HFFc6 (cell line): ENCODE measurements at regions not wholly inside any gene's neighbourhood (a gene's known extent, or its start where the extent isn't known, plus 50 kb on each side); places are given as distances from the start of the nearest gene placed in this dataset.
"Not testable (repeated sequence)": the region's sequence is repeated elsewhere in the genome, so short reads cannot be mapped to it uniquely, and the experiment has no call there.

Experiments used
- DNase-seq: peaks from one replicate; pipeline ENCODE4 v3.0.0-alpha.2; 2018
- H3K27ac Mint-ChIP-seq: 2 replicates; pipeline ENCODE4 v1.8.0; 2020; ENCODE audit warnings: mild to moderate bottlenecking, mixed read lengths
- H3K27me3 Mint-ChIP-seq: 2 replicates; pipeline ENCODE4 v1.8.0; 2021; ENCODE audit warnings: mild to moderate bottlenecking, moderate library complexity, mixed read lengths; ENCODE audit not compliant: insufficient read depth
- H3K36me3 Mint-ChIP-seq: 2 replicates; pipeline ENCODE4 v1.8.0; 2021; ENCODE audit warnings: low read depth, mixed read lengths
- H3K4me1 Mint-ChIP-seq: 2 replicates; pipeline ENCODE4 v1.8.0; 2020; ENCODE audit warnings: low read depth, mixed read lengths
- H3K4me3 Mint-ChIP-seq: 2 replicates; pipeline ENCODE4 v1.8.0; 2020; ENCODE audit warnings: mild to moderate bottlenecking, moderate library complexity, mixed read lengths
- H3K9me3 Mint-ChIP-seq: 2 replicates; pipeline ENCODE4 v1.8.0; 2020; ENCODE audit warnings: mild to moderate bottlenecking, mixed read lengths
- TF ChIP-seq, protein P1 (sequence below): fragments of 200-600 bp; sonication (generic); IDR thresholded peaks from 2 replicates; pipeline ENCODE4 v1.5.0; 2021; ENCODE audit warnings: antibody characterized with exemption, mild to moderate bottlenecking

DNA sequence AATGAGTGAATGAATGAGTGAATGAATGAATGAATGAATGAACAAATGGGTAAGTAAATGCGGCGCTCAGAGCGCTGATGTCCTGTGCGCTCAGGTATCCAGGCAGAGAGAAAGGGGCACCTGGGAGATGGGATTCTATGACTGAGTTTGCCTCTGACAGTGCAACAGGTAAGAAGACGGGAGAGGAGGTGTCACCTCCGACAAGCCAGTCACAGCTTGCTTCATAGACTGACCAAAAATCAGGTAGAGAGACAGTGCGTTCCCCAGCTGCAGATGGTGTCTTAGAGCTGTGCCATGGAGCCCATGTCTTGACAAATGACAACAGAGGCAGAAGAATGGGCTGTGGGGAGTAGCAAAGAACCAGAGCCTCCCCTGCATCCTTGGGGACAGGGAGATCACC, 327.3 kb downstream of the FGFR2 start:
- no peak for DNase-seq
- Mint-ChIP-seq H3K4me1 (no peaks in the 10 kb centered on the region), H3K4me3 (no peak overlapping the region), H3K36me3 (no peaks in the 10 kb centered on the region; the same call in 1 of the 2 replicates), H3K27me3 (peaks cover 2% of the 10 kb centered on the region), H3K9me3 (peaks cover 63% of the 10 kb centered on the region), H3K27ac (no peak overlapping the region)
- TF ChIP-seq, protein P1, sequence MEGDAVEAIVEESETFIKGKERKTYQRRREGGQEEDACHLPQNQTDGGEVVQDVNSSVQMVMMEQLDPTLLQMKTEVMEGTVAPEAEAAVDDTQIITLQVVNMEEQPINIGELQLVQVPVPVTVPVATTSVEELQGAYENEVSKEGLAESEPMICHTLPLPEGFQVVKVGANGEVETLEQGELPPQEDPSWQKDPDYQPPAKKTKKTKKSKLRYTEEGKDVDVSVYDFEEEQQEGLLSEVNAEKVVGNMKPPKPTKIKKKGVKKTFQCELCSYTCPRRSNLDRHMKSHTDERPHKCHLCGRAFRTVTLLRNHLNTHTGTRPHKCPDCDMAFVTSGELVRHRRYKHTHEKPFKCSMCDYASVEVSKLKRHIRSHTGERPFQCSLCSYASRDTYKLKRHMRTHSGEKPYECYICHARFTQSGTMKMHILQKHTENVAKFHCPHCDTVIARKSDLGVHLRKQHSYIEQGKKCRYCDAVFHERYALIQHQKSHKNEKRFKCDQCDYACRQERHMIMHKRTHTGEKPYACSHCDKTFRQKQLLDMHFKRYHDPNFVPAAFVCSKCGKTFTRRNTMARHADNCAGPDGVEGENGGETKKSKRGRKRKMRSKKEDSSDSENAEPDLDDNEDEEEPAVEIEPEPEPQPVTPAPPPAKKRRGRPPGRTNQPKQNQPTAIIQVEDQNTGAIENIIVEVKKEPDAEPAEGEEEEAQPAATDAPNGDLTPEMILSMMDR: no peak

GRCh38 chr10:121276046-121276445, 322.2 kb downstream of the FGFR2 start:
- DNase-seq: no peak
- Mint-ChIP-seq H3K9me3 (peaks cover 53% of the 10 kb centered on the region), H3K27ac (no peak overlapping the region)

DNA sequence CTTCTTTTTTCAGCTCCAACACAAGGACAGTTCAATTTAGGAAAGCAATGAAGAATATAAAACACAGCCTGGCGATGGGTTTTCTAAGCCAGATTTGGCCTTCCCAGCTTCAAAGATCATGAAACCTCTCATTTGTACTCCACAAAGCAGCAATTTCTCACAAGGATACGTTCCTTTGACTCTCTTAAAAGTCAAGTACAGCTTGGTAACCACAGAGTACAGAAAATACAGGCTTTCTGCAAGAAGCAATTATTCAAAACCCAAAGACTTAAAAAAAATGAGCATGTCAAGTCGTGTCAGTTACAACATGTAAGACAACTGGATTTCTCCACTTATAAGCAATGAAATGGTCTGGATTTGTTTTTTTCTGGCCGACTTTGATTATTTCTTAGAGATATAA, 321.4 kb downstream of the FGFR2 start:
- Mint-ChIP-seq H3K27me3 (peaks cover 2% of the 10 kb centered on the region), H3K9me3 (peaks cover 45% of the 10 kb centered on the region), H3K36me3 (peaks cover 3% of the 10 kb centered on the region; the same call in 1 of the 2 replicates), H3K4me1 (no peaks in the 10 kb centered on the region), H3K27ac (no peak overlapping the region), H3K4me3 (no peak overlapping the region)
- no peak for DNase-seq
- TF ChIP-seq, protein P1: no peak

More at GRCh38 chr10:121276046-121276445, 322.2 kb downstream of the FGFR2 start:
- Mint-ChIP-seq H3K27me3 (peaks cover 2% of the 10 kb centered on the region), H3K4me3 (no peak overlapping the region), H3K4me1 (no peaks in the 10 kb centered on the region), H3K36me3 (peaks cover 3% of the 10 kb centered on the region; the same call in 1 of the 2 replicates)
- TF ChIP-seq, protein P1: no peak

- H3K4me1 Mint-ChIP-seq, H3K4me3 Mint-ChIP-seq, H3K27me3 Mint-ChIP-seq, H3K27ac Mint-ChIP-seq, H3K36me3 Mint-ChIP-seq, DNase-seq: not testable (repeated sequence)
- peaks cover 31% of the 10 kb centered on the region for H3K9me3 Mint-ChIP-seq
Measured at GRCh38 chr10:121278386-121278785, 319.9 kb downstream of the FGFR2 start.

DNA sequence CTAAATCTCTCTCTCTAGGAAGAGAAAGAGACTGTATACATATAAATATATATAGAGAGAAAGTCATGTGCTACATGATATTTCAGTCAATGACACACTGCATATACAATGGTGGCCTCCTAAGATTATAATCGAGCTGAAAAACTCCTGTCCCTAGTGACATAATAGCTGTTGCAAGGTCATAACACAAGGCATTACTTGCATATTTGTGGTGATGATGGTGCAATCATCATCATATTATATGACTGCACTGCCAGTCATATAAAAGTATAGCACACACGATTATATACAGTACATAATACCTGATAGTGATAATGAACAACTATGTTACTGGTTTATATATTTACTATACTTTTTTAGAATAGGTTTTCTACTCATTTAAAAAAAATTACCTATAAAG, 316.7 kb downstream of the FGFR2 start:
- H3K36me3 Mint-ChIP-seq: peaks cover 3% of the 10 kb centered on the region; the same call in 1 of the 2 replicates
- DNase-seq: no peak
- H3K27ac Mint-ChIP-seq: no peak overlapping the region
- no peaks in the 10 kb centered on the region for H3K4me1 Mint-ChIP-seq
- TF ChIP-seq, protein P1: no peak
- peaks cover 45% of the 10 kb centered on the region for H3K9me3 Mint-ChIP-seq
- H3K4me3 Mint-ChIP-seq: no peak overlapping the region
- no peaks in the 10 kb centered on the region for H3K27me3 Mint-ChIP-seq

GRCh38 chr10:121282264-121282663, 316.0 kb downstream of the FGFR2 start:
- H3K27ac Mint-ChIP-seq: no peak overlapping the region
- no peaks in the 10 kb centered on the region for H3K27me3 Mint-ChIP-seq
- H3K36me3 Mint-ChIP-seq: peaks cover 3% of the 10 kb centered on the region; the same call in 1 of the 2 replicates
- H3K9me3 Mint-ChIP-seq: peaks cover 43% of the 10 kb centered on the region
- no peaks in the 10 kb centered on the region for H3K4me1 Mint-ChIP-seq
- DNase-seq: no peak
- TF ChIP-seq, protein P1: no peak
- no peak overlapping the region for H3K4me3 Mint-ChIP-seq
